ENCODE measurements at regions not wholly inside any gene's neighbourhood (a gene's known extent, or its start where the extent isn't known, plus 50 kb on each side); places are given as distances from the start of the nearest gene placed in this dataset.

DNA sequence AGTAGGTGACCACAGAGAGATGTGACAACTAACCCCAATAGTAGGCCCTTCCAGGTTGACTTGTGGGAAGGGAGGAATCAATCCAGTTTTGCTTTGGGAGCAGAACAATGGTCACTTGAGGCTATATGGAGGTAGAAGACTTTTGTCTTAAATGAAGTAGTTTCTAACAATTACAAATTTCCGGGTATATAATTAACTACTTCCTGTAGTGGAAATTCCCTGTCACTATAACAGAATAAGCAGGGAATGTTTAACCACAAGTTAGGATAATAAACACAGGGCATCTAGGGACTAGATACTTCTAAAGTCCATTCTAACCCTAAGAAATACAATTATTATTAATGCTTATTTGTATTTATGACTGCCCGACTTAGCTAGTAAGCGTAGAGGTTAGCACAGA, 99.0 kb upstream of the TRPC3 start:
- TF ChIP-seq, protein P1, sequence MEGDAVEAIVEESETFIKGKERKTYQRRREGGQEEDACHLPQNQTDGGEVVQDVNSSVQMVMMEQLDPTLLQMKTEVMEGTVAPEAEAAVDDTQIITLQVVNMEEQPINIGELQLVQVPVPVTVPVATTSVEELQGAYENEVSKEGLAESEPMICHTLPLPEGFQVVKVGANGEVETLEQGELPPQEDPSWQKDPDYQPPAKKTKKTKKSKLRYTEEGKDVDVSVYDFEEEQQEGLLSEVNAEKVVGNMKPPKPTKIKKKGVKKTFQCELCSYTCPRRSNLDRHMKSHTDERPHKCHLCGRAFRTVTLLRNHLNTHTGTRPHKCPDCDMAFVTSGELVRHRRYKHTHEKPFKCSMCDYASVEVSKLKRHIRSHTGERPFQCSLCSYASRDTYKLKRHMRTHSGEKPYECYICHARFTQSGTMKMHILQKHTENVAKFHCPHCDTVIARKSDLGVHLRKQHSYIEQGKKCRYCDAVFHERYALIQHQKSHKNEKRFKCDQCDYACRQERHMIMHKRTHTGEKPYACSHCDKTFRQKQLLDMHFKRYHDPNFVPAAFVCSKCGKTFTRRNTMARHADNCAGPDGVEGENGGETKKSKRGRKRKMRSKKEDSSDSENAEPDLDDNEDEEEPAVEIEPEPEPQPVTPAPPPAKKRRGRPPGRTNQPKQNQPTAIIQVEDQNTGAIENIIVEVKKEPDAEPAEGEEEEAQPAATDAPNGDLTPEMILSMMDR (IDR thresholded peaks at IDR 0.05): no peak
- no peak for TF ChIP-seq ZFX (IDR thresholded peaks at IDR 0.05; ENCODE audit: borderline replicate concordance)
